Prostate gland (tissue), 2 donors: ENCODE measurements at regions not wholly inside any gene's neighbourhood (a gene's known extent, or its start where the extent isn't known, plus 50 kb on each side); places are given as distances from the start of the nearest gene placed in this dataset.
"Not testable (repeated sequence)": the region's sequence is repeated elsewhere in the genome, so short reads cannot be mapped to it uniquely, and the experiment has no call there.

Experiments
- POLR2AphosphoS5 ChIP-seq: sonication (generic); formaldehyde crosslinking; IDR thresholded peaks from one replicate; pipeline ENCODE4 v1.6.1; 2017; ENCODE audit warnings: antibody characterized with exemption
- TF ChIP-seq, protein P1 (sequence below), 4 experiments: fragments of 200-600 bp in 2 of 4; fragments of 450-650 bp in 2 of 4; sonication (generic) in 2 of 4; IDR thresholded peaks; 1 replicate in 3 of 4; 2 replicates in 1 of 4; pipeline ENCODE4 v1.5.1; 2016 to 2019; ENCODE audit warnings: antibody characterized with exemption in 4 of 4, mild to moderate bottlenecking in 2 of 4, moderate library complexity in 2 of 4

DNA sequence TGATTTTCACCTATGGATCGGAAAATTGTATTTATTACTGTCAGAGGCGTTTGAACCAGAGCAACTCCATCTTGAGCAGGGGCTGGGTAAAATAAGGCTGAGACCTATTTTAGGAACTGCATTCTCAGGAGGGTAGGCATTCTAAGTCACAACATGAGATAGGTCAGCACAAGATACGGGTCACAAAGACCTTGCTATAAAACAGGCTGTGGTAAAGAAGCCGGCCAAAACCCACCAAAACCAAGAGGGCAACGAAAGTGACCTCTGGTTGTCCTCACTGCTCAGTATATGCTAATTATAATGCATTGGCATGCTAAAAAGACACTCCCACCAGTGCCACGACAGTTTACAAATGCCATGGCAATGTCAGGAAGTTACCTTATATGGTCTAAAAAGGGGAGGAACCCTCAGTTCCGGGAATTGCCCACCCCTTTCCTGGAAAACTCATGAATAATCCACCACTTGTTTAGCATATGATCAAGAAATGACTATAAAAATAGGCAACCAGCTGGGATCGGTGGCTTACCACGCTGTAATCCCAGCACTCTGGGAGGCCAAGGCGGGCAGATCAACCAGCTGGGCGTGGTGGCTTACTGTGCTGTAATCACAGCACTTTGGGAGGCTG lies 136.3 kb upstream of the PARD3 start:
- TF ChIP-seq, protein P1, sequence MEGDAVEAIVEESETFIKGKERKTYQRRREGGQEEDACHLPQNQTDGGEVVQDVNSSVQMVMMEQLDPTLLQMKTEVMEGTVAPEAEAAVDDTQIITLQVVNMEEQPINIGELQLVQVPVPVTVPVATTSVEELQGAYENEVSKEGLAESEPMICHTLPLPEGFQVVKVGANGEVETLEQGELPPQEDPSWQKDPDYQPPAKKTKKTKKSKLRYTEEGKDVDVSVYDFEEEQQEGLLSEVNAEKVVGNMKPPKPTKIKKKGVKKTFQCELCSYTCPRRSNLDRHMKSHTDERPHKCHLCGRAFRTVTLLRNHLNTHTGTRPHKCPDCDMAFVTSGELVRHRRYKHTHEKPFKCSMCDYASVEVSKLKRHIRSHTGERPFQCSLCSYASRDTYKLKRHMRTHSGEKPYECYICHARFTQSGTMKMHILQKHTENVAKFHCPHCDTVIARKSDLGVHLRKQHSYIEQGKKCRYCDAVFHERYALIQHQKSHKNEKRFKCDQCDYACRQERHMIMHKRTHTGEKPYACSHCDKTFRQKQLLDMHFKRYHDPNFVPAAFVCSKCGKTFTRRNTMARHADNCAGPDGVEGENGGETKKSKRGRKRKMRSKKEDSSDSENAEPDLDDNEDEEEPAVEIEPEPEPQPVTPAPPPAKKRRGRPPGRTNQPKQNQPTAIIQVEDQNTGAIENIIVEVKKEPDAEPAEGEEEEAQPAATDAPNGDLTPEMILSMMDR (IDR thresholded peaks at IDR 0.05) = not testable (repeated sequence)
- not testable (repeated sequence) for TF ChIP-seq POLR2AphosphoS5
